GM18505 (cell line): ENCODE measurements at regions not wholly inside any gene's neighbourhood (a gene's known extent, or its start where the extent isn't known, plus 50 kb on each side); places are given as distances from the start of the nearest gene placed in this dataset.
"Not testable (repeated sequence)": the region's sequence is repeated elsewhere in the genome, so short reads cannot be mapped to it uniquely, and the experiment has no call there.

ENCODE experiments used
- ATAC-seq: cut with Tn5 transposase; IDR thresholded peaks from one replicate; pipeline ENCODE4 v1.9.1; 2021; ENCODE audit not compliant: unreplicated experiment
- POLR2A ChIP-seq: IDR thresholded peaks from 4 replicates; pipeline ENCODE4 v1.6.1; 2011; ENCODE audit warnings: borderline replicate concordance; ENCODE audit not compliant: insufficient read depth, insufficient read length; ENCODE audit errors: extremely low read depth

DNA sequence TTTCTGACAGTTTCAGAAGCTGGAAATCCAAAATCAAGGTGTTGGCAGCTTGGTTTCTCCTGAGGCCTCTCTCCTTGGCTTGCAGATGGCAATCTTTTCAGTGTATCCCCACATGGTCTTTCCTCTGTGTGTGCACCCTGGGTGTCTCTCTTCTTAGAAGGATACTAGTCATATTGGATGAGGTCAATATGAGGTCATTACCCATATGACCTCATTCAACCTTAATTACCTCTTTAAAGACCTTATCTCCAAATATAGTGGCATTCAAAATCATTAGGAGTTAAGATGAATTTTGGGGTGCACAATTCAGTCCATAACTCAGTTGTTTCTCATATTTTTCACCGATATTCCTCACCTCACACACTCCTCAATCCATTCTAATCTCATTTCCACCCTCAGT lies 92.4 kb upstream of the TGM3 start:
- no peak for TF ChIP-seq POLR2A
- ATAC-seq, result no peak

DNA sequence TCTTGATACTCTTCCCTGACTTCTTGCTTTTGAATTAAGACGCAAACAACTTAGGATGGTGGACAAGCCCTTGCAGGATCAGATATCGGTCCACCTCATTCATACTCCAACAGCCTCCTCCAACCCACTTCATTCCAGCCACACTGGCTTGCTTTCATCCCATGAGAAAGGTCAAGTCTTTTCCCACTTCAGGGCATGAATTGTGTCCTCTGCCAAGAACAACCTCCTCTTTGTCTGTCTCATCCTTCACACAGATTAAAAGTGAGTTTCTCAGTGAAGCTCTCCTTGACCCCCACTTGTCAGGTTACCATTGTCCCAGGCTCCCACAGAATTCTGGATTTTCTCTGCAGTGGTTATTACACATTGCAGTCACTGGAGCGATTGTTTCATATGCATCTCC lies 91.8 kb upstream of the TGM3 start:
- TF ChIP-seq POLR2A, result no peak
- ATAC-seq, result no peak

DNA sequence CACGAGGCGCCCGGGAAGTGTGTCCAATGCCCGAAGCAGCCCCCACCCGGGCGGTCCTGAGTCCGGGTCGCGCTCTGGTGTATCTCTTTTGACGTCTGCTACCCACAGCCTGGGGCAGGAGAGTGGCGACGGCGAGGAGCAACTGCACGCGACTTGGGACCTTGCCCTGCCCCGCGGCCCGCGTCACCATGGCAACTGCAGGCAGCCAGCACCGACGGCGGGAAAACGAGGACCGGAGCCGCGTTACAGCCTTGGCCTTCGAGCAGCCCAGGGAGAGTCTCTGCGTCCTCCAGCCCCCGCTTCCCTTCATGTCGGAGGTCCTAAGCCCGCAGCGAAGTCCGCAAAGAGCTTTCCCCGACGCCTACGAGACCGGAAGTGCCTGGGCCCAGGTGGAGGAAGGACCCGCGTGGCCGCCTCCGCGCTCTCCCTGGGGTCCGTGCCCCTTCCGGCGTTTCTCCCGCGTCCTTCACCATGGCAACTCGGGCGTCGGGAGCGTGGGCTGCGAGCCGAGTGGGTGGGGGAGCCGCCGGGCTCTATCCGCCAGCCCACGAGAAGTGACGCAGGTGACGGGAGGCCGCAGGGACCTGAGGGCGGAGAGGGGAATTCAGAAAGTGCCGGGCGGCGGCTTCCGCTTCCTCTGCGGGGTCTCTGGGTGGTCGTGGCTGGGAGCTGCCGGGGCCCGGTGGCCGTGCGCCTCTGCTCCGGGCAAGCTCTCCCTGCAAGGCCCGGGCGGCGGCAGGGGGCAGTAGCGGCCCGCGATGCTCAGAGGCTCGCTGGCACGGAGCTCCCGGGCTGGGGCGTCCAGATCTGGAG lies 88.6 kb upstream of the TGM3 start:
- no peak for TF ChIP-seq POLR2A
- ATAC-seq, result peak; percentile 67

DNA sequence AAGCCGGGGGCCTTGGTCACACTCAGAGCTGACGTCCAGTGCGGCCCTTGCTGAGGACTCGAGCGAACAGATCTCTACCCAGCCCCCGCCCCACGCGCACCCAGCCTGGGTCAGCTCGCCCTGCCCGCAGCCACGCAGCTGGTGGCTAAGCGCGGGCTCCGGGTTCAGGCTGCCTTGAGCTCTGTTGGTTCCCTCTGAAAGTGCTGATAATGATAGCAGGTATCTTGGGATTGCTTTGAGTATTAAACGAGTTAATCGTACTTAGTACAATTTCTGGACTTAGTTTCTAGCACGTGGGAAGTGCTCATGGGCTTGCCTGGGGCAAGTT lies 88.1 kb upstream of the TGM3 start:
- no peak for TF ChIP-seq POLR2A
- no peak for ATAC-seq

DNA sequence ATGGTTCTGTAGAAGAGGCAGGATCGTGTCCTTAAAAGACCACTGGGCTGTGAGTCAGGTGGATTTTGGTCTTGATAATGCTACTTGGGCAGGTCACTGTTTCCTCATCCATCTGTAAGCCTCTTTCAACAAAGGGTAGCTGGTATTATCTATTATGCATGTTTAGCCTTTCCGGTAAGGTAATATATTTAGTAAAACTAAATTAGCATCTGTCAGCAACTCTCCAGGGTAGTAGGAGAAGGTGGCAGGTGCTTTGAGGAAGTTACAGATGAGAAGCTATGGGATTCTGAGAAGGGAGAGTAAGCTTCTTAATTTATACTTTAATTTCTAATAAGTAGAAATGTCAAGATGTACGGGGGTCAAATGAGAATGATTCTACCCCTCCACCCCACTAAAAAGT lies 86.9 kb upstream of the TGM3 start:
- no peak for ATAC-seq
- no peak for TF ChIP-seq POLR2A

DNA sequence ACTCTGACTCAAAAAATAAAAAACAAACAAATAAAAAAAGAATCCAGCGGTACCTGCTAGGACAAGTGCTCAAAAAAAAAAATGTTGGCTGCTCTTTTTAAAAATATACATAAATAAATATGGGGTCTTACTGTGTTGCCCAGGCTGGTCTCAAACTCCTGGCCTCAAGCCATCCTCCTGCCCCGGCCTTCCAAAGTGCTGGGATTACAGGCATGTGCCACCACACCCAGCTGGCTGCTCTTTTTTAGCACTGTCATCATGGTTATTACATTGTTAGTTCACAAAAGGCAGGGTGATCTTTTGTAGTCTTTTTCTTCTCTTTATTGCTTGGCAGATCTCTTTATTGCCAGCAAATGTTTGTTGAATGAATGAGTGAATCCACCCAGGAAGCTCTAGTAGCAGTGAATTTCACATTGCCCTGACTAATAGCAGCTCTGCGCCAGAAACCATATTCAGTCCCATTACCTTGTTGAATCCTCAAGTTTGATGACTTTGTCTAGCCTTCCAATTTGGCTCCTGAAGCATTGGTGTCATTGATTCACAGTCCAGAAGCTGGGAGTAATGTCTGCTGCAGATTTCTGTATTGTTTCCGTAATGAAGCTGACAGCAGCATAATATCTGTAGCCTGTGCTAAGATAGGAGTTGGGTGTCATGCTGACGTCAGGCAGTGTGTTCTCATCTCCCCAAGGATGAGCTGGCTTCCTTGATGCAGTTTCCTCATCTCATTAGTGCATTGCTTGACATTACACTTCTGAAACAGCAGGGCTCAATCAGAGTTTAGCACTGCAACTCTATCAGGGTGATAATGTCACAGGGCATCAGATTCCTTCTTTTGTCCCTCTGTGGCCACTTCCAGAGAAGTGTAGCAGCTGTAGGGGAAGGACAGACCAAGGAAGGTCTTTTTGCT lies 84.9 kb upstream of the TGM3 start:
- no peak for ATAC-seq
- TF ChIP-seq POLR2A, result no peak

DNA sequence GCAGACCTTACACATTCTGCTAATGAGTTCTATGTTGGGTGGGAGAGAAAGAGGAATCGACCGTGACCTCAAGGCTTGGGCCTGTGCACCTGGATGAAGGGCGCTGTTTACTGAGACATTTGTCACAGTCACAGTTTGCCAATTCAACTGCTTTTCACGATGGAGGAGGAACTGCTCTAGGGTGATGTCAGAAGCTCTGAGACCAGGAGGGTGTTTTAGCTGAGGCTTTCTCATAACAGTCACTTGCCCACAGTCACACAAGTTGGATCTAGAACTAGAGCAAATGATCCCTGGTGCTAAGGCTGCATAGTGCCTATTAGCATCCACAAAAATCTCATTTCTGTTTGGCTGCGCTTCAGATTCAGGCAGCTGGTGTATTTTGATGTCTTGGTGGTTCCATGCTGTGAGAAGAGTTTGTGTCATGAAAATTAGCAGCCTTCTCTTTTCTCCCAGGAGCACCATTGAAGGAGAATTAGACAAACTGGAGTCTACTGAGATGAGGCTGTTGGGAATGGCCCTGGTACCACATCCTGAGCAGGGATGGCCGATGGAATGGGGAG lies 83.3 kb upstream of the TGM3 start:
- no peak for ATAC-seq
- no peak for TF ChIP-seq POLR2A

DNA sequence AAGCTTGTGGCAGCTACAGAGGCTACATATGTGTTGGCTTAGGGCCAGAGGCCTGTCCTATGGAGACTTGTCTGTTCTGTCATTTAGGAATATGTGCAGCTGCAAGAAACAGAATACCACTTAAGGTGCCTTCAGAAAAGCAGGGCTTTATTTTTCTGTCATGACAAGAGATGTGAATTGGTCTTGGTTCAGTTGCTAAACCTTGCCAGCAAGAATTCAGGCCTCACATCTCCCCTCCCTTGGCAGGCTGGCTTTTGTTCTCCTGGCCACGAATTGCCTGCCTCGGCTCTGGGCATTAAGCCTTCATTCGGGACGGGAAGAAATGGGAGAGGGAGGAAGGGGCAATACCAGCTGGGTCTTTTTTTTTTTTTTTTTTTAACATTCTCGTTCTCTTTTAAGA lies 82.4 kb upstream of the TGM3 start:
- no peak for ATAC-seq
- no peak for TF ChIP-seq POLR2A

DNA sequence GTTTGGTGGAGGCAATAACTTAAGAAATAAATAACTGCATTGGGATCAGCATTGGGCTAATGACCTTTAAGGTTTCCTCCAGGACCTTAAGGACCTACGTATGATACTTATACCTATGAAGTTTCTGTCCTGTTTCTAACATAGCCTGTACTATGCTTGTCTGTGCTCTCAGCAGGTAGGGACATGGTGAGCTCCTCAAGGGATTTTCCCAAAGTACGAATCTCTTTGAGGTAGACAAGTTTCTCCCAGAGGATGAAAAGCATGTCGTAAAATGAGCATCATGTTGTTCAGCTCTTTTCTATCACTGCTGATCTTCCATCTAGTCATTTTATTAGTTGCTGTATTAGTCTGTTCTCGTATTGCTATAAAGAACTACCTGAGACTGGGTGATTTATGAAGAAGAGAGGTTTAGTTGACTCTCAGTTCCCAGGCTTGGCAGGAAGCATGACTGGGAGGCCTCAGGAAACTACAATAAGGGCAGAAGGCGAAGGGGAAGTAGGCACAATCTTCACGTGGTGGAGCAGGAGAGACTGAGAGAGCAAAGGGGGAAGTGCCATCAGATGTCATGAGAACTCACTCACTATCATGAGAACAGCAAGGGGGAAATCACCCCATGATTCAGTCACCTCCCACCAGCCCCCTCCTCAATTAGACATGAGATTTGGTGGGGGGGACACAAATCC lies 77.8 kb upstream of the TGM3 start:
- no peak for ATAC-seq
- TF ChIP-seq POLR2A, result no peak

DNA sequence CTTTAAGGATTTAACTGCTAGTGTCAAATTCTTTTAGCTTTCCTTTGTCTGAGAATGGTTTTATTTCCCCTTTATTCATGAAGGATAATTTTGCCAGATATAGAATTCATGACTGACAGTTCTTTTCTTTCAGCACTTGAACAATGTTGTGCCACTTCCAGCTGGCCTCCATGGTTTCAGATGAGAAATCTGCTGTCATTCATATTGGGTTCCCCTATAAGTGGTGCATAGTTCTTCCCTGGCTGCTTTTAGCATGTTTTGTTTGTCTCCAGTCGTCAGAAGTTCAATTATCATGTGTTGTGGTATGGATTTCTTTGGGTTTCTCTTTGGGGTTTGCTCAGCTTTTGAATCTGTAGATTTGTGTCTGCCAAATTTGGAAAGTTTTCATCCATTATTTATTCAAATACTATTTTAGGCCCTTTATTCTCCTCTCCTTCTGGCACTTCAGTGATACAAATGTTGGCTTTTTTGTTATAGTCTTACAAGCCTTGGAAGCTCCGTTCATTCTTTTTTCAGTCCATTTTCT lies 76.3 kb upstream of the TGM3 start:
- ATAC-seq, result no peak
- TF ChIP-seq POLR2A, result no peak

DNA sequence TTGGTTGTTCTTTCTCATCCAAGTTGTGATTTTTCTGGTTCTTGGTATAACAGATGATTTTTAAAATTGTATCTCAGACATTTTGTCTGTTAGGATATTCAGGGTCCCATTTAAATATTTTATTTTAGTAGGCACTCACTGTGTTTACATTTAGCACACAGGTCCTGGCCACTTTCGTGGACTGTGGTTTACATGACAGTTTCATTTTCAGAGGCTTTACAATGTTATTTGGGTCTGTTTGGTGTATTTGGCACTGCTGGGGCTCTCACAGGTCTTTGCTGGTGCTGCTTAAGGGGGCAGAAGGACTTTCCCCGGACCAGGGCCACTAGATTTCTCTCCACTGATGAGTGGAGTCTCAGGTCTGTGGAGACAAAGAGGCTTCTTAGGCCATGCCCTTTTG lies 75.5 kb upstream of the TGM3 start:
- no peak for ATAC-seq

DNA sequence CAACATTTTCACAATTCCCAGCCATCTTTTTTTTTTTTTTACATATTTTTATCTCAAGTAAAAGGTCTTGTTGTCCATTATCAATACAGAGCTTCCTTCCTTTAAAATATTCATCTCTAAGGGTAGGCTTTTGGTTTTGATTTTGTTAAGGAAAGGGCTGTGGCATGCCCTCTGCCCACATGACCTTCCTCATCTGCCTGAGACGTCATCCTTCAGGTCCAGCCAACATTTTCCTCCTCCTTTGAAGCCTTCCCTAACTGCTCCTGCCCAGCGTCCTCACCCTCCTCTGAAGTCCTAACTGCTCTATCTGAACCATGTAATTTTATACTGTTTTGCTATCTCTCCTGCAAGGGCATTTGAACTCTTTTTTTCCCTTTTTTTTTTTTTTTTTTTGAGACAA lies 73.9 kb upstream of the TGM3 start:
- no peak for TF ChIP-seq POLR2A
- no peak for ATAC-seq

More for the DNA sequence above, 75.5 kb upstream of the TGM3 start:
- no peak for TF ChIP-seq POLR2A

DNA sequence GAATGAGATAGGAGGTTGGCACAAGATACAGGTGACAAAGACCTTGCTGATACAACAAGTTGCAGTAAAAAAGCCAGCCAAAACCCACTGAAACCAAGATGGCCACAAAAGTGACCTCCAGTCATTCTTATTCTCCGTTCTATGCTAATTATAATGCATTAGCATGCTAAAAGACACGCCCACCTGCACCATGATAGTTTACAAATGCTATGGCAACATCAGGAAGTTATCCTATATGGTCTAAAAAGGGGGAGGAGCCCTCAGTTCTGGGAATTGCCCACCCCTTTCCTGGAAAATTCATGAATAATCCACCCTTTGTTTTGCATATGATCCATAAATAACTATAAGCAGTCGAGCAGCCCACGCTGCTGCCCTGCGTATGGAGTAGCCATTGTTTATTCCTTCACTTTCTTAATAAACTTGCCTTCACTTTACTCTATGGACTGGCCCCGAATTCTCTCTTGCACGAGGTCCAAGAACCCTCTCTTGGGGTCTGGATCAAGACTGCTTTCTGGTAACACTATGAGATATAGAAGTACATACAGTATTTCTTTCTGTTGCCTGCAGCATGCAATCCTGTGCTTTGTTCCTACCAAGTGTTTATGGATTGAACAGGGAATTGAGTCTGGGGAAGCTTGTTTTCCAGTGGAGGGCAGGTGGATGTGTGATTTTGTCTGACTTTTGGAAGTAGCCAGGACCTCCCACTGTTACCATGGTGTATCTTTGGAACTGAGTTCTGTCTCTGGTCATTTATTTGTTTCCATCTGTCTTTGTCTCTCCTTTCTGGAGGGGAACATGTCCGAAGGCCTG lies 72.0 kb upstream of the TGM3 start:
- no peak for TF ChIP-seq POLR2A
- ATAC-seq, result no peak

DNA sequence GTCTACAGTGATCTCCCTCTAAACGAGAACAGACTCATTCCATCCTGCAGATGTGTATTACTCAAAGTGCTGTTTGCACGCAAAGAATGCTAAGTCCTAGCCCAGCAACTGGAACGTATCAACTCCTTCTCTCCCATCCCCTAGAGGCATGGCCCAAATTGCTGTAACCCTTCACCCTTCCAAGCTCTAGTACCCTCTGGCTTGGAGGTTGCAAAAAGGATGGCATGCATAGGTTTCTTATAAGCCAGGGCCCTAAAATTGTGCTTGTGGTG lies 71.5 kb upstream of the TGM3 start:
- no peak for ATAC-seq
- TF ChIP-seq POLR2A, result no peak

DNA sequence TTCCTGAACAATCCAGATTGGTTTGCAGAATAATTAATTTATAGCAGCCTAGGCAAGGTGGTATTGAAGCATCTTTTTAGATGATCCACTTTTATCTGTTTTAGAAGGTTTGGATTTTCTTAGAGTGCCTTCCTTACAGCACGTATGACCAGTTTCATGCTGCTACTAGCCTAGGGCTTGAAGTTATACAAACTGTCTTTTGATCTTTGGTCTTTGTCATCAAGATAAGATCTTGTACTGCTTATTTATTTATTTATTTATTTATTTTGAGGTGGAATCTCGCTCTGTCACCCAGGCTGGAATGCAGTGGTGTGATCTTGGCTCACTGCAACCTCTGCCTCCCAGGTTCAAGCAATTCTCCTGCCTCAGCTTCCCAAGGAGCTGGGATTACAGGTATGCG lies 68.5 kb upstream of the TGM3 start:
- ATAC-seq, result not testable (repeated sequence)
